Breast epithelium (tissue), 4 donors: ENCODE measurements at regions not wholly inside any gene's neighbourhood (a gene's known extent, or its start where the extent isn't known, plus 50 kb on each side); places are given as distances from the start of the nearest gene placed in this dataset.

Experiments used
- DNase-seq, 2 donors: peaks; one replicate each; pipeline ENCODE4 v3.0.0-alpha.2; 2019; ENCODE audit warnings: low spot score in 2 of 2
- H3K27ac ChIP-seq, 2 donors: fragments of 200-600 bp; sonication (generic) in 1 of 2; one replicate each; pipeline ENCODE4 v1.5.1; 2016 to 2019; ENCODE audit warnings: mild to moderate bottlenecking in 1 of 2
- H3K27me3 ChIP-seq, 2 donors: fragments of 200-600 bp; sonication (generic) in 1 of 2; one replicate each; pipeline versions ENCODE4 v1.5.1 to v1.6.0; 2017 to 2019; ENCODE audit warnings: control low read depth in 1 of 2, mild to moderate bottlenecking in 1 of 2
- H3K36me3 ChIP-seq: fragments of 200-600 bp; one replicate; pipeline ENCODE4 v1.5.1; 2019
- H3K4me1 ChIP-seq, 2 donors: fragments of 200-600 bp; sonication (generic); one replicate each; pipeline ENCODE4 v1.5.1; 2016 to 2019; ENCODE audit warnings: control low read depth in 1 of 2
- H3K4me3 ChIP-seq, 3 donors: fragments of 200-600 bp; sonication (generic); 1 replicate in 2 of 3; 2 replicates in 1 of 3; pipeline ENCODE4 v1.5.1; 2016 to 2019; ENCODE audit warnings: mild to moderate bottlenecking in 3 of 3, moderate library complexity in 2 of 3
- H3K9me3 ChIP-seq, 2 donors: fragments of 200-600 bp; sonication (generic) in 1 of 2; one replicate each; pipeline ENCODE4 v1.5.1; 2016 to 2019; ENCODE audit warnings: control low read depth in 1 of 2
- CTCF ChIP-seq, 3 donors: fragments of 450-650 bp; IDR thresholded peaks; one replicate each; pipeline ENCODE4 v1.5.1; 2016 to 2017; ENCODE audit warnings: antibody characterized with exemption in 3 of 3, mild to moderate bottlenecking in 3 of 3, moderate library complexity in 3 of 3
- POLR2A ChIP-seq: fragments of 450-650 bp; IDR thresholded peaks from one replicate; pipeline ENCODE4 v1.6.1; 2016; ENCODE audit warnings: antibody characterized with exemption, mild to moderate bottlenecking, moderate library complexity
- POLR2AphosphoS5 ChIP-seq, 3 donors: sonication (generic); formaldehyde crosslinking; IDR thresholded peaks; one replicate each; pipeline ENCODE4 v1.6.1; 2017; ENCODE audit warnings: antibody characterized with exemption in 3 of 3
- intact Hi-C: fragments of 100-400 bp; cut with DNase I; formaldehyde crosslinking; loops from one replicate; pipeline ENCODE4 v1.15.1; 2023; ENCODE audit warnings: low total_unique reads

GRCh38 chr4:165802452-165802851 lies 70.6 kb upstream of the TLL1 start:
- Histone ChIP-seq H3K27me3 (no peaks in the 10 kb centered on the region), H3K36me3 (no peaks in the 10 kb centered on the region), H3K27ac (no peak overlapping the region), H3K4me1 (no peaks in the 10 kb centered on the region), H3K9me3 (no peaks in the 10 kb centered on the region), H3K4me3 (no peak overlapping the region)
- intact Hi-C loops = no loop called here
- no peak for DNase-seq
- TF ChIP-seq POLR2AphosphoS5 (IDR thresholded peaks at IDR 0.05) = no peak
- TF ChIP-seq CTCF (IDR thresholded peaks at IDR 0.05) = no peak
- TF ChIP-seq POLR2A = no peak

DNA sequence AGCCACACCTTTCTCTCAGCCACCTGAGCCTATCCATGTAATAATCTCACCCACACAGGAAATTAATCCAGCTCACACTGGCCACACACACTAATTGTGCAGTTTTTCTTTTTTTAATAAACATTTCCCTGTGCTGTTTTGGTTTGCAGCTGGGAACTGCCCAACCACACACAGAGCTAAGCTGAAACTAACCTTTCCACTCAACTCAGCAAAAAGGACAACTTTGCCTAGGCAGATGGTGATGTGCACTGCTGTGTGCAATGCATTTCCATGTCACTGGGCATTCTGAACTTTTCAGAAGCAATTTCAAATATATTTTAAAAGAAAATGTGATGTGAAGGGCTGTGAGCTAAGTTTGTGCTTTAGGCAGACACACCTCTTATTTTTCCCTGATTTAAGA lies 70.0 kb upstream of the TLL1 start:
- Histone ChIP-seq H3K36me3 (no peaks in the 10 kb centered on the region), H3K4me1 (no peaks in the 10 kb centered on the region), H3K27me3 (no peaks in the 10 kb centered on the region), H3K4me3 (no peak overlapping the region), H3K9me3 (no peaks in the 10 kb centered on the region), H3K27ac (no peak overlapping the region)
- DNase-seq = no peak
- intact Hi-C loops = no loop called here
- TF ChIP-seq POLR2AphosphoS5 (IDR thresholded peaks at IDR 0.05) (no peak), POLR2A (no peak), CTCF (IDR thresholded peaks at IDR 0.05) (no peak)

- no peaks in the 10 kb centered on the region for H3K27me3 ChIP-seq
- no peaks in the 10 kb centered on the region for H3K9me3 ChIP-seq
- H3K4me1 ChIP-seq = no peaks in the 10 kb centered on the region
- H3K4me3 ChIP-seq = no peak overlapping the region
- no peaks in the 10 kb centered on the region for H3K36me3 ChIP-seq
- TF ChIP-seq POLR2AphosphoS5 (IDR thresholded peaks at IDR 0.05) (no peak), CTCF (IDR thresholded peaks at IDR 0.05) (no peak), POLR2A (no peak)
- intact Hi-C loops = no loop called here
- DNase-seq = no peak
- no peak overlapping the region for H3K27ac ChIP-seq
Measured at GRCh38 chr4:165805406-165805805, 67.6 kb upstream of the TLL1 start.

DNA sequence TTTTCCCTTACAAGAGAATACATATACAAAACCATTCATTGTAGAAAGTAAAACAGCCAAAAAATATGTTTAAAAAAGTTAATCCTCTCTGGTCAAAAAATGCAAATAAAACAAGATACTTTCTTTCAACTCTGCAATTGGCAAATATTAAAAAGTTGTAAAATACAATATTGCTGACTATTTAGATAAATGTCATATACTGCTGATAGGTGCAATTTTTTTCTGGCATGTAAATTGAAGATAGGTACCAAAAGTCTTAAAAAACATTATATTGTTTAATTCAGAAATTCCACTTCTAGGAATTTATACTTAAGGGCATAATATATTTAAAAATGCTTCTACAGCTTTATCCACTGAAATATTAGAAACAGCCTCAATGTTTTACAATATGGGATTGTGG lies 66.4 kb upstream of the TLL1 start:
- H3K9me3 ChIP-seq = no peaks in the 10 kb centered on the region
- H3K4me1 ChIP-seq = no peaks in the 10 kb centered on the region
- H3K36me3 ChIP-seq = no peaks in the 10 kb centered on the region
- H3K27ac ChIP-seq = no peak overlapping the region
- TF ChIP-seq POLR2AphosphoS5 (IDR thresholded peaks at IDR 0.05) = no peak
- TF ChIP-seq POLR2A = no peak
- TF ChIP-seq CTCF (IDR thresholded peaks at IDR 0.05) = no peak
- intact Hi-C loops = no loop called here
- H3K4me3 ChIP-seq = no peak overlapping the region
- no peak for DNase-seq
- no peaks in the 10 kb centered on the region for H3K27me3 ChIP-seq

DNA sequence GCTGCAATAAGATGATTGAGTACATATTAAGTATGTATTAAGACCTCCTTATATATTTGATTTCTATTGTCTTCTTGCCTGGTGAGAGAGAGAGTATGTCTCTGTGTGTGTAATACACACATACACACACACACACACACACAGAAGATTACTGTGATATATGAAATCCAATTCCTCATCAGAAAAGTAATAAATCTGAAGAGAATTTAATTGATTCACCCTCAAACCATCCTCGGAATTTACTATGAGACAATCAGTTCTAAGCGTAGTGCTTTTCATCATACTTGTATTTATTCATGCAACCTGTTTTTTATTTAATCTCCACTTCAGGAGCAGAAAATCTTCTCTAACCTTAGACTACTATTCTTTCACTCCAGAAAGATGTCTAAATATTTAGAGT lies 62.3 kb upstream of the TLL1 start:
- DNase-seq = no peak
- no peaks in the 10 kb centered on the region for H3K4me1 ChIP-seq
- intact Hi-C loops = no loop called here
- H3K36me3 ChIP-seq = no peaks in the 10 kb centered on the region
- no peak overlapping the region for H3K4me3 ChIP-seq
- TF ChIP-seq POLR2AphosphoS5 (IDR thresholded peaks at IDR 0.05) (no peak), CTCF (IDR thresholded peaks at IDR 0.05) (no peak), POLR2A (no peak)
- no peaks in the 10 kb centered on the region for H3K9me3 ChIP-seq
- no peaks in the 10 kb centered on the region for H3K27me3 ChIP-seq
- no peak overlapping the region for H3K27ac ChIP-seq
